IMR-90 (cell line): ENCODE measurements at regions not wholly inside any gene's neighbourhood (a gene's known extent, or its start where the extent isn't known, plus 50 kb on each side); places are given as distances from the start of the nearest gene placed in this dataset.

Source experiments
- ATAC-seq: fragments of 200-7000 bp; cut with Tn5 transposase; 2 replicates; pipeline ENCODE4 v1.9.1; 2020; ENCODE audit warnings: low read depth, mild to moderate bottlenecking, moderate library complexity
- BruUV-seq: library from RNA; stranded (reverse); fragments of 400-500 nt; replicated peaks from 2 replicates; lab custom pipeline; 2021; lab: Mats Ljungman, UMichigan
- CTCF ChIA-PET: fragments of 300-600 bp; formaldehyde crosslinking; extraction: SDS; loops from one replicate; lab custom pipeline; 2021; ENCODE audit warnings: antibody characterized with exemption; lab: Yijun Ruan, JAX
- POLR2A ChIA-PET: fragments of 300-600 bp; sonication (Branson Sonifier 250); formaldehyde crosslinking; loops from one replicate; lab custom pipeline; 2022; ENCODE audit warnings: antibody characterized with exemption; ENCODE audit not compliant: unreplicated experiment; lab: Charles Lee
- DNase-seq: peaks from one replicate; pipeline ENCODE4 v3.0.0; 2013
- H2AFZ ChIP-seq: replicated peaks from 2 replicates; pipeline ENCODE3; 2013; ENCODE audit warnings: low read length, mild to moderate bottlenecking; ENCODE audit not compliant: poor library complexity
- H2AK5ac ChIP-seq: 2 replicates; pipeline ENCODE4 v1.6.1; 2013; ENCODE audit warnings: low read depth, low read length, inconsistent platforms
- H2AK9ac ChIP-seq: replicated peaks from 2 replicates; pipeline ENCODE3; 2013; ENCODE audit warnings: mild to moderate bottlenecking, low read depth, low read length, moderate library complexity; ENCODE audit not compliant: poor library complexity
- H2BK120ac ChIP-seq: 2 replicates; pipeline ENCODE4 v1.6.1; 2013; ENCODE audit warnings: low read depth, low read length, inconsistent platforms
- H2BK15ac ChIP-seq: 3 replicates; pipeline ENCODE4 v1.6.1; 2013; ENCODE audit warnings: low read depth, low read length, inconsistent platforms
- H2BK20ac ChIP-seq: 2 replicates; pipeline ENCODE4 v1.6.1; 2013; ENCODE audit warnings: low read depth, mild to moderate bottlenecking, inconsistent platforms, low read length, moderate library complexity
- H2BK5ac ChIP-seq: 2 replicates; pipeline ENCODE4 v1.6.1; 2013; ENCODE audit warnings: mild to moderate bottlenecking, low read depth, low read length, inconsistent platforms; ENCODE audit not compliant: poor library complexity, severe bottlenecking
- H3K14ac ChIP-seq: replicated peaks from 2 replicates; pipeline ENCODE4 v1.6.1; 2013; ENCODE audit warnings: low read depth, low read length, inconsistent platforms
- H3K18ac ChIP-seq: 2 replicates; pipeline ENCODE4 v1.6.1; 2013; ENCODE audit warnings: low read depth, low read length, control low read depth
- H3K23ac ChIP-seq: 2 replicates; pipeline ENCODE4 v1.6.1; 2013; ENCODE audit warnings: low read depth, low read length, inconsistent platforms
- H3K27ac ChIP-seq: 2 replicates; pipeline ENCODE4 v1.5.1; 2013; ENCODE audit warnings: mild to moderate bottlenecking, control low read depth, low read length; ENCODE audit not compliant: insufficient read depth
- H3K27me3 ChIP-seq: 2 replicates; pipeline ENCODE4 v1.6.1; 2013; ENCODE audit warnings: low read length; ENCODE audit not compliant: control insufficient read depth, insufficient read depth
- H3K36me3 ChIP-seq: 2 replicates; pipeline ENCODE4 v1.6.1; 2013; ENCODE audit warnings: low read length, mixed read lengths; ENCODE audit not compliant: control insufficient read depth, insufficient read depth
- H3K4ac ChIP-seq: 2 replicates; pipeline ENCODE4 v1.6.1; 2013; ENCODE audit warnings: low read depth, low read length, inconsistent platforms
- H3K4me1 ChIP-seq: 2 replicates; pipeline ENCODE4 v1.6.1; 2013; ENCODE audit warnings: low read length, mixed read lengths; ENCODE audit not compliant: control insufficient read depth, insufficient read depth
- H3K4me2 ChIP-seq: 2 replicates; pipeline ENCODE4 v1.6.1; 2013; ENCODE audit warnings: low read depth, mild to moderate bottlenecking, control low read depth, low read length, moderate library complexity
- H3K4me3 ChIP-seq: 2 replicates; pipeline ENCODE4 v1.5.1; 2013; ENCODE audit warnings: low read depth, mild to moderate bottlenecking, control low read depth, low read length, moderate library complexity; ENCODE audit not compliant: insufficient read depth
- H3K56ac ChIP-seq: 2 replicates; pipeline ENCODE4 v1.6.1; 2013; ENCODE audit warnings: low read length, inconsistent platforms; ENCODE audit not compliant: insufficient read depth; ENCODE audit errors: extremely low read depth
- H3K79me1 ChIP-seq, 2 experiments: 2 replicates each; pipeline ENCODE4 v1.6.1; 2013; ENCODE audit warnings: low read length in 2 of 2, inconsistent platforms in 1 of 2, low read depth in 1 of 2
- H3K9ac ChIP-seq: 2 replicates; pipeline ENCODE4 v1.6.1; 2013; ENCODE audit warnings: low read depth, low read length, control low read depth
- H3K9me1 ChIP-seq: 2 replicates; pipeline ENCODE4 v1.6.1; 2013; ENCODE audit warnings: low read length, inconsistent platforms; ENCODE audit not compliant: insufficient read depth
- H3K9me3 ChIP-seq: 2 replicates; pipeline ENCODE4 v1.6.1; 2013; ENCODE audit warnings: low read length; ENCODE audit not compliant: control insufficient read depth, insufficient read depth
- H4K20me1 ChIP-seq: 2 replicates; pipeline ENCODE4 v1.6.1; 2013; ENCODE audit warnings: low read length, inconsistent platforms; ENCODE audit not compliant: insufficient read depth
- H4K5ac ChIP-seq: 2 replicates; pipeline ENCODE4 v1.6.1; 2013; ENCODE audit warnings: mild to moderate bottlenecking, low read depth, low read length, control low read depth
- H4K8ac ChIP-seq, 2 experiments: 2 replicates each; pipeline ENCODE4 v1.6.1; 2013; ENCODE audit warnings: low read depth in 2 of 2, low read length in 2 of 2, control low read depth in 1 of 2, inconsistent platforms in 1 of 2
- H4K91ac ChIP-seq: 2 replicates; pipeline ENCODE4 v1.6.1; 2013; ENCODE audit warnings: low read depth, low read length, inconsistent platforms; ENCODE audit not compliant: insufficient read depth
- BHLHE40 ChIP-seq: fragments of 150-350 bp; IDR thresholded peaks from 2 replicates; pipeline ENCODE4 v1.6.1; 2016; ENCODE audit warnings: mild to moderate bottlenecking, low read depth, low read length
- CEBPB ChIP-seq: IDR thresholded peaks from 2 replicates; pipeline ENCODE4 v1.6.1; 2012; ENCODE audit warnings: low read depth, low read length, improper control_type of control experiment
- CHD1 ChIP-seq: IDR thresholded peaks from 2 replicates; pipeline ENCODE4 v1.6.1; 2012; ENCODE audit warnings: low read depth, low read length, improper control_type of control experiment
- FOS ChIP-seq: fragments of 150-350 bp; IDR thresholded peaks from 2 replicates; pipeline ENCODE4 v1.6.1; 2016; ENCODE audit warnings: low read depth, low read length
- MXI1 ChIP-seq: IDR thresholded peaks from 2 replicates; pipeline ENCODE4 v1.6.1; 2012; ENCODE audit warnings: low read depth, mild to moderate bottlenecking, low read length, moderate library complexity, borderline replicate concordance
- NFE2L2 ChIP-seq: fragments of 150-350 bp; IDR thresholded peaks from 2 replicates; pipeline ENCODE4 v1.6.1; 2016; ENCODE audit warnings: low read depth, mild to moderate bottlenecking, low read length
- SMC3 ChIP-seq: fragments of 150-350 bp; IDR thresholded peaks from 2 replicates; pipeline ENCODE4 v1.6.1; 2016; ENCODE audit warnings: low read depth, mild to moderate bottlenecking, antibody characterized with exemption, low read length, moderate library complexity
- WGBS, 2 experiments: methylation state at CpG; one replicate each; pipeline versions ENCODE4 v1.1.5 to v1.1.7; 2013; ENCODE audit warnings: missing lambda C conversion rate in 2 of 2; ENCODE audit not compliant: insufficient read length in 1 of 2; ENCODE audit errors: extremely low coverage in 2 of 2; 5-methylcytosine and 5-hydroxymethylcytosine counted together
- dilution Hi-C: fragments of 300-500 bp; cut with HindIII; formaldehyde crosslinking; loops from one replicate; pipeline ENCODE4 v1.14.3; 2018; ENCODE audit warnings: low sequenced_read_pairs; ENCODE audit not compliant: unreplicated experiment
- in situ Hi-C: fragments of 300-500 bp; cut with MboI; formaldehyde crosslinking; loops from 3 replicates; pipeline ENCODE4 v1.14.3; 2019; ENCODE audit warnings: low sequenced_read_pairs, inconsistent platforms, mixed read lengths
- intact Hi-C: fragments of 100-400 bp; cut with micrococcal nuclease; formaldehyde crosslinking; loops from 2 replicates; pipeline ENCODE4 v1.10.0; 2022
- TF ChIP-seq, protein P1 (sequence below): fragments of 150-350 bp; IDR thresholded peaks from 2 replicates; pipeline ENCODE4 v1.6.1; 2017; ENCODE audit warnings: mild to moderate bottlenecking, antibody characterized with exemption, low read length, low read depth
- TF ChIP-seq, protein P2 (sequence below): conservative IDR thresholded peaks from 2 replicates; pipeline ENCODE4 v1.5.1; 2012; ENCODE audit warnings: mild to moderate bottlenecking, low read depth, low read length, improper control_type of control experiment

DNA sequence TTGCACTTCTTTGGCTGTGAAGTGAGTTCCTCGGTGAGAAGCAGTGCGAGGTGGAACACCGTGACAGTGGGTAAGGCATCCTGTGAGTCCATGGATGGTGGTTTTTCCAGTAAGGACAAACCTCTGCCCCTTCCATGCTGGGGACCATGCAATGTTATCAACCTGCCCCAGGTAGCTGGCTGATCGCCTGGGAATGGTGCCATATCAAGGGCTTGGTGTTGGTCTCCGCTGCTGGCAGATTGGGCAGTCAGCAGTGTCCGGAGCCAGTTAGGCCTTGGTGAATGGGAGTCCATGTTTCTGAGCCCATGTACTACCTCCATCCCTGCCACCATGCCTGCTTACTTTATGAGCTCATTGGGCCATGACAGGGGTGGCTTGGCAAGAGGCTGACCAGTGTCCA, 114.7 kb upstream of the C14orf180 start:
- Histone ChIP-seq H3K9me1 (no peaks in the 10 kb centered on the region), H3K14ac (no peak overlapping the region), H2AFZ (no peak overlapping the region), H2BK5ac (no peak overlapping the region), H3K36me3 (no peaks in the 10 kb centered on the region), H2BK20ac (no peak overlapping the region), H4K91ac (no peak overlapping the region), H3K27ac (no peak overlapping the region), H4K20me1 (no peaks in the 10 kb centered on the region), H2BK120ac (no peak overlapping the region), H3K27me3 (no peaks in the 10 kb centered on the region), H3K56ac (no peak overlapping the region), H2AK9ac (no peak overlapping the region), H3K4me1 (no peaks in the 10 kb centered on the region), H4K8ac (no peak overlapping the region), H3K9ac (no peak overlapping the region), H3K18ac (no peak overlapping the region), H3K4me3 (no peak overlapping the region), H3K79me1 (no peaks in the 10 kb centered on the region), H3K9me3 (no peaks in the 10 kb centered on the region; the same call in 1 of the 2 replicates), H3K4ac (no peak overlapping the region), H2BK15ac (no peak overlapping the region), H4K5ac (no peak overlapping the region), H2AK5ac (no peak overlapping the region), H3K4me2 (no peak overlapping the region), H3K23ac (no peak overlapping the region)
- no TSS peak for BruUV-seq
- ChIA-PET POLR2A (no interaction called here), CTCF (no interaction called here)
- intact Hi-C loops (no loop called here), dilution Hi-C loops (no loop called here), in situ Hi-C loops (no loop called here)
- ATAC-seq (no peak), DNase-seq (no peak)
- no CpG with 5 or more reads among the region's 6 CpGs for WGBS, 2 experiments
- TF ChIP-seq SMC3 (no peak), FOS (no peak), CEBPB (no peak), NFE2L2 (no peak), CHD1 (no peak), BHLHE40 (no peak), MXI1 (no peak)
- TF ChIP-seq, protein P1, sequence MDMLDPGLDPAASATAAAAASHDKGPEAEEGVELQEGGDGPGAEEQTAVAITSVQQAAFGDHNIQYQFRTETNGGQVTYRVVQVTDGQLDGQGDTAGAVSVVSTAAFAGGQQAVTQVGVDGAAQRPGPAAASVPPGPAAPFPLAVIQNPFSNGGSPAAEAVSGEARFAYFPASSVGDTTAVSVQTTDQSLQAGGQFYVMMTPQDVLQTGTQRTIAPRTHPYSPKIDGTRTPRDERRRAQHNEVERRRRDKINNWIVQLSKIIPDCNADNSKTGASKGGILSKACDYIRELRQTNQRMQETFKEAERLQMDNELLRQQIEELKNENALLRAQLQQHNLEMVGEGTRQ: no peak
- TF ChIP-seq, protein P2, sequence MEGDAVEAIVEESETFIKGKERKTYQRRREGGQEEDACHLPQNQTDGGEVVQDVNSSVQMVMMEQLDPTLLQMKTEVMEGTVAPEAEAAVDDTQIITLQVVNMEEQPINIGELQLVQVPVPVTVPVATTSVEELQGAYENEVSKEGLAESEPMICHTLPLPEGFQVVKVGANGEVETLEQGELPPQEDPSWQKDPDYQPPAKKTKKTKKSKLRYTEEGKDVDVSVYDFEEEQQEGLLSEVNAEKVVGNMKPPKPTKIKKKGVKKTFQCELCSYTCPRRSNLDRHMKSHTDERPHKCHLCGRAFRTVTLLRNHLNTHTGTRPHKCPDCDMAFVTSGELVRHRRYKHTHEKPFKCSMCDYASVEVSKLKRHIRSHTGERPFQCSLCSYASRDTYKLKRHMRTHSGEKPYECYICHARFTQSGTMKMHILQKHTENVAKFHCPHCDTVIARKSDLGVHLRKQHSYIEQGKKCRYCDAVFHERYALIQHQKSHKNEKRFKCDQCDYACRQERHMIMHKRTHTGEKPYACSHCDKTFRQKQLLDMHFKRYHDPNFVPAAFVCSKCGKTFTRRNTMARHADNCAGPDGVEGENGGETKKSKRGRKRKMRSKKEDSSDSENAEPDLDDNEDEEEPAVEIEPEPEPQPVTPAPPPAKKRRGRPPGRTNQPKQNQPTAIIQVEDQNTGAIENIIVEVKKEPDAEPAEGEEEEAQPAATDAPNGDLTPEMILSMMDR: no peak
